NCI-H2029 (cell line): ENCODE measurements at regions not wholly inside any gene's neighbourhood (a gene's known extent, or its start where the extent isn't known, plus 50 kb on each side); places are given as distances from the start of the nearest gene placed in this dataset.
"Not testable (repeated sequence)": the region's sequence is repeated elsewhere in the genome, so short reads cannot be mapped to it uniquely, and the experiment has no call there.

Experiments
- DNase-seq: peaks from one replicate; lab custom pipeline; 2025; lab: John Stamatoyannopoulos, UW

- no peak for DNase-seq
Observed at GRCh38 chr3:82410366-82410765, 648.9 kb upstream of the GBE1 start.

GRCh38 chr3:82409842-82410241 is 648.4 kb upstream of the GBE1 start:
- no peak for DNase-seq

GRCh38 chr3:82392203-82392775 is 630.8 kb upstream of the GBE1 start:
- no peak for DNase-seq

- DNase-seq: no peak
Observed at GRCh38 chr3:82390868-82391267, 629.4 kb upstream of the GBE1 start.

GRCh38 chr3:82386647-82387046 is 625.2 kb upstream of the GBE1 start:
- no peak for DNase-seq

GRCh38 chr3:82384181-82384580 is 622.7 kb upstream of the GBE1 start:
- DNase-seq: no peak

GRCh38 chr3:82382831-82383230 is 621.4 kb upstream of the GBE1 start:
- DNase-seq: no peak

- DNase-seq: no peak
Observed at GRCh38 chr3:82378392-82378791, 616.9 kb upstream of the GBE1 start.

- DNase-seq: no peak
Observed at GRCh38 chr3:82376883-82377282, 615.4 kb upstream of the GBE1 start.

- DNase-seq: not testable (repeated sequence)
Observed at GRCh38 chr3:82373833-82374232, 612.4 kb upstream of the GBE1 start.

GRCh38 chr3:82364827-82365226 is 603.4 kb upstream of the GBE1 start:
- no peak for DNase-seq

GRCh38 chr3:82363131-82363530 is 601.7 kb upstream of the GBE1 start:
- DNase-seq: no peak

GRCh38 chr3:82355228-82355627 is 593.8 kb upstream of the GBE1 start:
- DNase-seq: no peak

- DNase-seq: no peak
Observed at GRCh38 chr3:82354228-82354627, 592.8 kb upstream of the GBE1 start.

GRCh38 chr3:82353306-82354171 is 592.1 kb upstream of the GBE1 start:
- DNase-seq: no peak

- DNase-seq: no peak
Observed at GRCh38 chr3:82347585-82347984, 586.1 kb upstream of the GBE1 start.

GRCh38 chr3:82342521-82342920 is 581.1 kb upstream of the GBE1 start:
- no peak for DNase-seq

- DNase-seq: no peak
Observed at GRCh38 chr3:82329300-82329699, 567.9 kb upstream of the GBE1 start.

- DNase-seq: no peak
Observed at GRCh38 chr3:82311901-82312300, 550.5 kb upstream of the GBE1 start.

- DNase-seq: no peak
Observed at GRCh38 chr3:82308755-82309154, 547.3 kb upstream of the GBE1 start.

GRCh38 chr3:82306189-82306588 is 544.7 kb upstream of the GBE1 start:
- DNase-seq: no peak

- no peak for DNase-seq
Observed at GRCh38 chr3:82294609-82295008, 533.2 kb upstream of the GBE1 start.

- no peak for DNase-seq
Observed at GRCh38 chr3:82293867-82294266, 532.4 kb upstream of the GBE1 start.

GRCh38 chr3:82293435-82293834 is 532.0 kb upstream of the GBE1 start:
- DNase-seq: no peak
